H9 (cell line): ENCODE measurements at regions not wholly inside any gene's neighbourhood (a gene's known extent, or its start where the extent isn't known, plus 50 kb on each side); places are given as distances from the start of the nearest gene placed in this dataset.
A peak's percentile ranks its signal among the peaks of the same experiment; 100 is the strongest.

Experiments
- DNase-seq: peaks from one replicate; pipeline ENCODE4 v3.0.0-alpha.2; 2017
- H2AFZ ChIP-seq: one replicate; pipeline ENCODE4 v1.6.1; 2013; ENCODE audit warnings: mild to moderate bottlenecking, low read length, control low read depth, moderate library complexity
- H2AK5ac ChIP-seq: 2 replicates; pipeline ENCODE4 v1.6.1; 2013; ENCODE audit warnings: low read length, control low read depth, mixed read lengths; ENCODE audit not compliant: insufficient read length
- H2BK120ac ChIP-seq: one replicate; pipeline ENCODE4 v1.6.1; 2013; ENCODE audit warnings: low read depth, mild to moderate bottlenecking, low read length, control low read depth, inconsistent platforms; ENCODE audit not compliant: poor library complexity, severe bottlenecking
- H2BK12ac ChIP-seq: 2 replicates; pipeline ENCODE4 v1.6.1; 2013; ENCODE audit warnings: low read length, control low read depth, mixed read lengths, low read depth; ENCODE audit not compliant: insufficient read length
- H2BK15ac ChIP-seq: 2 replicates; pipeline ENCODE4 v1.6.1; 2013; ENCODE audit warnings: low read depth, low read length, control low read depth
- H2BK20ac ChIP-seq: one replicate; pipeline ENCODE4 v1.6.1; 2013; ENCODE audit warnings: low read depth, mild to moderate bottlenecking, low read length, control low read depth, inconsistent platforms; ENCODE audit not compliant: poor library complexity, severe bottlenecking
- H2BK5ac ChIP-seq: 2 replicates; pipeline ENCODE4 v1.6.1; 2013; ENCODE audit warnings: low read length, control low read depth, mixed read lengths; ENCODE audit not compliant: insufficient read length
- H3K14ac ChIP-seq: 2 replicates; pipeline ENCODE4 v1.6.1; 2013; ENCODE audit warnings: low read length, control low read depth; ENCODE audit not compliant: insufficient read depth
- H3K18ac ChIP-seq: 2 replicates; pipeline ENCODE4 v1.6.1; 2013; ENCODE audit warnings: low read depth, mild to moderate bottlenecking, mixed read lengths, low read length, control low read depth; ENCODE audit not compliant: insufficient read length
- H3K23ac ChIP-seq: 2 replicates; pipeline ENCODE4 v1.6.1; 2013; ENCODE audit warnings: low read length, control low read depth, mixed read lengths, low read depth; ENCODE audit not compliant: insufficient read length
- H3K23me2 ChIP-seq: 2 replicates; pipeline ENCODE4 v1.6.1; 2013; ENCODE audit warnings: low read depth, mild to moderate bottlenecking, mixed read lengths, low read length, control low read depth; ENCODE audit not compliant: insufficient read length, poor library complexity, severe bottlenecking
- H3K27ac ChIP-seq: 2 replicates; pipeline ENCODE4 v1.5.1; 2013; ENCODE audit warnings: low read length, control low read depth, mixed read lengths, low read depth; ENCODE audit not compliant: insufficient read length
- H3K27me3 ChIP-seq: 2 replicates; pipeline ENCODE4 v1.6.1; 2013; ENCODE audit warnings: low read length, control low read depth, inconsistent platforms; ENCODE audit not compliant: insufficient read depth
- H3K4ac ChIP-seq: 2 replicates; pipeline ENCODE4 v1.6.1; 2013; ENCODE audit warnings: low read depth, mild to moderate bottlenecking, control low read depth, inconsistent platforms, low read length, moderate library complexity
- H3K4me1 ChIP-seq: 2 replicates; pipeline ENCODE4 v1.6.1; 2013; ENCODE audit warnings: low read length, control low read depth, inconsistent platforms; ENCODE audit not compliant: insufficient read depth
- H3K4me2 ChIP-seq: 2 replicates; pipeline ENCODE4 v1.6.1; 2013; ENCODE audit warnings: low read length, control low read depth, mixed read lengths; ENCODE audit not compliant: insufficient read length, insufficient read depth
- H3K56ac ChIP-seq: 2 replicates; pipeline ENCODE4 v1.6.1; 2013; ENCODE audit warnings: low read depth, mild to moderate bottlenecking, mixed read lengths, low read length, control low read depth; ENCODE audit not compliant: insufficient read length
- H3K79me1 ChIP-seq: 2 replicates; pipeline ENCODE4 v1.6.1; 2013; ENCODE audit warnings: low read depth, mild to moderate bottlenecking, moderate library complexity, low read length, control low read depth, inconsistent platforms; ENCODE audit not compliant: insufficient read depth, poor library complexity, severe bottlenecking
- H3K79me2 ChIP-seq: 2 replicates; pipeline ENCODE4 v1.6.1; 2013; ENCODE audit warnings: low read length, control low read depth, inconsistent platforms; ENCODE audit not compliant: insufficient read depth
- H3K9ac ChIP-seq: 2 replicates; pipeline ENCODE4 v1.6.1; 2013; ENCODE audit warnings: low read length, control low read depth, mixed read lengths; ENCODE audit not compliant: insufficient read length; ENCODE audit errors: extremely low read depth
- H3K9me3 ChIP-seq: one replicate; pipeline ENCODE4 v1.6.1; 2013; ENCODE audit warnings: low read depth, low read length, inconsistent platforms; ENCODE audit not compliant: control insufficient read depth
- H3T11ph ChIP-seq: one replicate; pipeline ENCODE4 v1.6.1; 2013; ENCODE audit warnings: mild to moderate bottlenecking, low read length, control low read depth, inconsistent platforms
- H4K20me1 ChIP-seq: one replicate; pipeline ENCODE4 v1.6.1; 2013; ENCODE audit not compliant: control insufficient read depth, insufficient read length, insufficient read depth
- H4K5ac ChIP-seq: 2 replicates; pipeline ENCODE4 v1.6.1; 2013; ENCODE audit warnings: low read depth, mild to moderate bottlenecking, mixed read lengths, low read length, control low read depth; ENCODE audit not compliant: insufficient read length
- H4K8ac ChIP-seq: replicated peaks from 2 replicates; pipeline ENCODE4 v1.6.1; 2013; ENCODE audit warnings: low read length, control low read depth, mixed read lengths, low read depth; ENCODE audit not compliant: insufficient read length
- H4K91ac ChIP-seq: 2 replicates; pipeline ENCODE4 v1.6.1; 2013; ENCODE audit warnings: low read depth, mild to moderate bottlenecking, moderate library complexity, mixed read lengths, low read length, control low read depth; ENCODE audit not compliant: insufficient read length
- H3K27ac Mint-ChIP-seq, 3 experiments: 2 replicates in 2 of 3; 3 replicates in 1 of 3; pipeline ENCODE4 v1.8.0; 2020 to 2021; ENCODE audit warnings: mixed read lengths in 3 of 3, mild to moderate bottlenecking in 1 of 3, moderate library complexity in 1 of 3
- H3K27me3 Mint-ChIP-seq: 2 replicates; pipeline ENCODE4 v1.8.0; 2021; ENCODE audit warnings: low read depth, mild to moderate bottlenecking, moderate library complexity, mixed read lengths
- H3K36me3 Mint-ChIP-seq, 3 experiments: 2 replicates in 2 of 3; 3 replicates in 1 of 3; pipeline ENCODE4 v1.8.0; 2020 to 2021; ENCODE audit warnings: low read depth in 3 of 3, mixed read lengths in 3 of 3; ENCODE audit not compliant: insufficient read depth in 1 of 3
- H3K4me1 Mint-ChIP-seq, 2 experiments: 2 replicates each; pipeline ENCODE4 v1.8.0; 2020; ENCODE audit warnings: mixed read lengths in 2 of 2
- H3K4me3 Mint-ChIP-seq, 2 experiments: 2 replicates in 1 of 2; 3 replicates in 1 of 2; pipeline ENCODE4 v1.8.0; 2020 to 2021; ENCODE audit warnings: mild to moderate bottlenecking in 2 of 2, mixed read lengths in 2 of 2, moderate library complexity in 1 of 2
- H3K9me3 Mint-ChIP-seq, 2 experiments: 2 replicates in 1 of 2; 3 replicates in 1 of 2; pipeline ENCODE4 v1.8.0; 2020; ENCODE audit warnings: mild to moderate bottlenecking in 2 of 2, mixed read lengths in 2 of 2, moderate library complexity in 1 of 2
- CTCF ChIP-seq: fragments of 200-600 bp; sonication (generic); conservative IDR thresholded peaks from 3 replicates; pipeline ENCODE4 v1.8.0; 2021; ENCODE audit warnings: antibody characterized with exemption, mild to moderate bottlenecking
- WGBS: extraction: QIAGEN DNeasy Blood & Tissue Kit; methylation state at CpG from one replicate; pipeline ENCODE4 v1.1.7; 2013; ENCODE audit warnings: missing lambda C conversion rate, low lambda C conversion rate, mixed read lengths; ENCODE audit not compliant: insufficient read length; ENCODE audit errors: extremely low coverage; 5-methylcytosine and 5-hydroxymethylcytosine counted together

- H3K9me3 Mint-ChIP-seq = no peaks in the 10 kb centered on the region
- Histone ChIP-seq H2BK120ac (no peak overlapping the region), H3K56ac (no peak overlapping the region), H2AK5ac (no peak overlapping the region), H2BK5ac (no peak overlapping the region), H3K4me1 (no peaks in the 10 kb centered on the region), H3K27ac (no peak overlapping the region), H3K9ac (no peak overlapping the region), H2BK15ac (no peak overlapping the region), H2BK12ac (no peak overlapping the region), H4K91ac (no peak overlapping the region), H3K4me2 (no peak overlapping the region), H3K23me2 (no peaks in the 10 kb centered on the region), H3K27me3 (no peaks in the 10 kb centered on the region), H3T11ph (no peak overlapping the region), H2BK20ac (no peak overlapping the region), H3K79me2 (no peaks in the 10 kb centered on the region), H4K20me1 (no peaks in the 10 kb centered on the region), H4K8ac (no peak overlapping the region), H3K23ac (no peak overlapping the region), H3K14ac (no peak overlapping the region), H3K18ac (no peak overlapping the region), H2AFZ (no peak overlapping the region), H4K5ac (no peak overlapping the region), H3K4ac (no peak overlapping the region), H3K9me3 (no peaks in the 10 kb centered on the region), H3K79me1 (no peaks in the 10 kb centered on the region)
- peak overlapping the region in 1 of 3 experiments; percentile 70; a peak in 1 of 7 replicates for H3K27ac Mint-ChIP-seq
- H3K4me1 Mint-ChIP-seq = peaks cover 5 to 7% of the 10 kb centered on the region in 2 experiments; a peak in 3 of 4 replicates
- H3K4me3 Mint-ChIP-seq = no peak overlapping the region
- H3K27me3 Mint-ChIP-seq = no peaks in the 10 kb centered on the region
- no CpG with 5 or more reads among the region's 3 CpGs for WGBS
- TF ChIP-seq CTCF = no peak
- no peaks in the 10 kb centered on the region for H3K36me3 Mint-ChIP-seq
- DNase-seq = no peak
These were observed 686.8 kb upstream of the KIF2B start for GRCh38 chr17:53135969-53136368.
